SK-N-MC (cell line): ENCODE measurements at regions not wholly inside any gene's neighbourhood (a gene's known extent, or its start where the extent isn't known, plus 50 kb on each side); places are given as distances from the start of the nearest gene placed in this dataset.

Experiments used
- DNase-seq: peaks from one replicate; pipeline ENCODE4 v3.0.0-alpha.2; 2011; ENCODE audit warnings: low read depth, low spot score
- H3K27ac ChIP-seq: fragments of 200-600 bp; sonication (generic); 2 replicates; pipeline ENCODE4 v1.5.1; 2016; ENCODE audit warnings: mixed run types
- H3K36me3 ChIP-seq: fragments of 200-600 bp; sonication (generic); 2 replicates; pipeline ENCODE4 v1.6.1; 2017; ENCODE audit warnings: antibody characterized with exemption, low read length, mixed read lengths; ENCODE audit not compliant: insufficient read depth
- H3K4me3 ChIP-seq: fragments of 200-600 bp; sonication (generic); 2 replicates; pipeline ENCODE4 v1.5.1; 2016
- H3K9ac ChIP-seq: fragments of 200-600 bp; sonication (generic); 2 replicates; pipeline ENCODE4 v1.8.0; 2017; ENCODE audit warnings: mixed run types, mixed read lengths; ENCODE audit not compliant: insufficient read length
- H3K9me3 ChIP-seq: fragments of 200-600 bp; sonication (generic); 2 replicates; pipeline ENCODE4 v1.6.1; 2017; ENCODE audit warnings: low read depth, mild to moderate bottlenecking, antibody characterized with exemption, low read length, moderate library complexity, mixed read lengths
- EZH2 ChIP-seq: fragments of 200-600 bp; sonication (generic); IDR thresholded peaks from one replicate; pipeline ENCODE4 v1.6.1; 2017; ENCODE audit warnings: antibody characterized with exemption
- FOXP2 ChIP-seq: optimal IDR thresholded peaks from 2 replicates; pipeline ENCODE3; 2011; ENCODE audit warnings: mild to moderate bottlenecking, moderate library complexity; ENCODE audit not compliant: insufficient read depth; ENCODE audit errors: extremely low read length, control extremely low read depth
- POLR2AphosphoS5 ChIP-seq: IDR thresholded peaks from 2 replicates; pipeline ENCODE4 v1.6.1; 2012; ENCODE audit warnings: mild to moderate bottlenecking, low read depth, low read length, borderline replicate concordance

DNA sequence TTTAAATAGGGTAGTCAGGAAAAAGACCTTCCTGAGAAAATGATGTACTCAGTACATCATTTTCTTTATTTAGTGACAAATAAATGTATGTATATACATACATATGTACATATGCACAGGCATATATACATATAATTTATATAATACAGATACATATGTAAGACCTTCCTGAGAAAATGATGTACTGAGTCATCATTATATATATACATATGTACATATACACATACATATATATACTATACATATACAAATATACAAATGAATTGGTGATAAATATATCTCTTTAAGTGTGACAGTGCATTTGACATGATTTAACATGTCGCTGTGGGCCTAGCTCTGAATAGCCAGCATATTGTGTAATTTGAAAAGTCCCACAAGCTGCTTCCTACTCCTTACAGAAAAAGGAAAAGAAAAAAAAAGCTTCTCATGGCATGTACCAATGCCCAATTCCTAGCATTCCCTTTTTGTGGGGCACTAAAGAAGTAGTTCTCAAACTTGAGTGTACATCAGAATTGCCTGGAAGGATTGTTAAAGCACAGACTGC is 208.1 kb upstream of the UMPS start:
- Histone ChIP-seq H3K9me3 (no peaks in the 10 kb centered on the region), H3K27ac (no peak overlapping the region), H3K9ac (no peak overlapping the region), H3K36me3 (no peaks in the 10 kb centered on the region), H3K4me3 (no peak overlapping the region)
- no peak for DNase-seq
- TF ChIP-seq EZH2 (no peak), FOXP2 (no peak), POLR2AphosphoS5 (no peak)

- Histone ChIP-seq H3K9ac (no peak overlapping the region), H3K36me3 (no peaks in the 10 kb centered on the region), H3K27ac (no peak overlapping the region), H3K9me3 (no peaks in the 10 kb centered on the region), H3K4me3 (no peak overlapping the region)
- DNase-seq: no peak
- TF ChIP-seq POLR2AphosphoS5: no peak
- TF ChIP-seq FOXP2: no peak
- TF ChIP-seq EZH2: no peak
Observed at GRCh38 chr3:124526601-124527000, 203.7 kb upstream of the UMPS start.

- Histone ChIP-seq H3K36me3 (no peaks in the 10 kb centered on the region), H3K9me3 (no peaks in the 10 kb centered on the region), H3K9ac (no peak overlapping the region), H3K4me3 (no peak overlapping the region), H3K27ac (no peak overlapping the region)
- no peak for DNase-seq
- TF ChIP-seq EZH2: no peak
- TF ChIP-seq POLR2AphosphoS5: no peak
- TF ChIP-seq FOXP2: no peak
Observed at GRCh38 chr3:124529826-124530571, 200.3 kb upstream of the UMPS start.

DNA sequence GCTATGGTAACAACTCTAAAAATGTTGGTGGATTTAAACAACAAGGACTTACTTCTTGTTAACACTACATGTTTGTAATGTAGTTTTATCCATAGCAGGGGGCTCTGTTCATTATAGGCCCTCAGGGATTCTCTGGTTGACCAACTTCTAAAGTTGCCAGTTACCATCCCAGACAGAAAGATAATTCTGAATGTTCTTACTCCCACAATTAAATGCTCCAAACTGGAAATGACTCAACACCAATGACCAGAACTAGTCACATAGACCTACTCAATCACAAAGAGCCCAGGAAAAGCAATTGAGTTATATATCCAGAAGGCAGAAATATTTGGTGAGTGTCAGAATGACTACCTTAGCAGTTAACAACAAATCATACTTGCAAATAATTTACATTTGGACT is 199.3 kb upstream of the UMPS start:
- H3K36me3 ChIP-seq: no peaks in the 10 kb centered on the region
- no peak for TF ChIP-seq EZH2
- TF ChIP-seq POLR2AphosphoS5: no peak
- no peak for TF ChIP-seq FOXP2
- DNase-seq: no peak
- no peak overlapping the region for H3K27ac ChIP-seq
- H3K4me3 ChIP-seq: no peak overlapping the region
- H3K9ac ChIP-seq: no peak overlapping the region
- H3K9me3 ChIP-seq: no peaks in the 10 kb centered on the region

- Histone ChIP-seq H3K9ac (no peak overlapping the region), H3K4me3 (no peak overlapping the region), H3K27ac (no peak overlapping the region), H3K36me3 (no peaks in the 10 kb centered on the region), H3K9me3 (no peaks in the 10 kb centered on the region)
- TF ChIP-seq POLR2AphosphoS5 (no peak), FOXP2 (no peak), EZH2 (no peak)
- DNase-seq: no peak
Observed at GRCh38 chr3:124532071-124532470, 198.2 kb upstream of the UMPS start.

DNA sequence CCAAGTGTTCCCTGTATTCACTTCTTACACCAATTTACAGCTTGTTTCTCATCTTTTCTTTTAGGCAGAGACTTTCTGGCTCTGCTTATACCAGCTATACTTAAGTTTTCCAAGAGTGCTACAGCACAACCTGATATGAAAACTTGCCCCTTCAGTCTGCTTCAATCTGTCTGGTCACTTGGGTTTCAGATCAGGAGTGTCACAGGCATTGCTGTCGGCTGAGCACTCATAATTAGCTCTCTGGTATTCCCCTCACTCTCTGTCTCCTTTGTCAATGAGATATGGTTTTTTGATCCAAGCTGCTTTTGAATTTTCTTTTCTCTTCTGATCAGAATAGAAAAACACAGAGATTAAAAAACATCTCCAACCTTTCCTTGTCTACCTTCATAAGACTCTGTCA is 194.9 kb upstream of the UMPS start:
- H3K9ac ChIP-seq: no peak overlapping the region
- DNase-seq: no peak
- TF ChIP-seq FOXP2 (no peak), POLR2AphosphoS5 (no peak), EZH2 (no peak)
- H3K27ac ChIP-seq: no peak overlapping the region
- no peak overlapping the region for H3K4me3 ChIP-seq
- H3K9me3 ChIP-seq: no peaks in the 10 kb centered on the region
- H3K36me3 ChIP-seq: no peaks in the 10 kb centered on the region

DNA sequence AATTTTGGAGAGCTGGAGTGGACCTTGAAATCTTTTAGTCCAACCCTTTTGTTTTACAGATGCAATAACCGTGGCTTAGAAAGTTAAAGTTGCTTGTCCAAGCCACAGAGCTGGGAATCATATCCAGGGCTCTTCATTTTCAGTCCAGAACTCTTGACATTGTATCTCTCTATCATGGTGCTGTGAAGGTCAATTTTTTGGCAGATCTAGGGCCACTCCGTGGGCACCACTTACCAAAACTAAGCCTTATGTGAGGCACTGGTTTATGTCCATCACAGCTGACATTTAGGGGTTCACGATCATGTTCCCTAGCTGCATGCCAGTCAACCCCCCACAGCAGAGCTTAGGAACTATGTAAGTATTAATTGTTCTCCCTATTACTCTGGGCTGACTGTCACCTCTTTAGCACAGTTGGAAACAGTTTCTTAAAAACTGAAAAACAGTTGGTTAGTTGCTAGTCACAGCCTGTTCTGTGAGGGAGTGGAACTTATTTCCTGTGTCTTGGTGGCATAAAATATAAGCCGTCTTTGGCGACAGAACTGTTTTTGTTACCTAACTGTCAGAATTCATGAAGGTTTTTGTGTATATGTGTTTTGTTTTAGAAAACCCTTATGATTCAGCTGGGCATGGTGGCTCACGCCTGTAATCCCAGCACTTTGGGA is 189.6 kb upstream of the UMPS start:
- no peak for TF ChIP-seq EZH2
- no peak for TF ChIP-seq FOXP2
- no peak for TF ChIP-seq POLR2AphosphoS5
- no peak for DNase-seq
- Histone ChIP-seq H3K9ac (no peak overlapping the region), H3K9me3 (no peaks in the 10 kb centered on the region), H3K36me3 (no peaks in the 10 kb centered on the region), H3K4me3 (no peak overlapping the region), H3K27ac (no peak overlapping the region)

DNA sequence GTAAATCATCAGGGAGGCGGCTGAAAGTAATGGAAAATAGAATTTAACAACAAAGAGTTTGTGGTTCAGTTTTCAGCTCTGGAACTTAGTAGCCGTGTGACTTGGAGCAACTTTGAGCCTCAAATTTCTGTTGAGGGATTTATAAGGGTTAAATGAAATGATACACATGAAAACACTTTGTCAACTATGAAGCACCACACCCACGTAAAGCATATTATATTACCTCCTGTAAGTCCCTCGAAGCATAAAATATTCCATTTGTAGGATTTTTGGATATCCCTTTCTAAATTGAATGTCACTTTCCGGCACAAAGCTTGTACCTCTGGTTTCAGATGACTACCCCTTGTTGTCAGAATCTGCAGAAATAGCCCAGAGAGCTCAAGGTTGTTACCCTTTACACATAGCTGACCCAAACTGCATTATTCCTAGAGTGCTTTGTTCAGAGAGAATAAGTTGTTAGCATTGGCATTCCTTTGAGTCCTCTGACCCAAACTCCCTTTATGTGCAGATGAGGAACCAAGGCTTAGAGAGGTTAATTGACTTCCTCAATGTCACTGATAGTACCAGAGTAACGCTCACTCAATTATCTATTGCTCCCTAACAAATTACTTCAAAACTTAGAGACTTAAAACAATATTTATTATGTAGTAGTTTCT is 187.9 kb upstream of the UMPS start:
- DNase-seq: no peak
- TF ChIP-seq POLR2AphosphoS5: no peak
- no peak for TF ChIP-seq EZH2
- TF ChIP-seq FOXP2: no peak
- H3K27ac ChIP-seq: no peak overlapping the region

DNA sequence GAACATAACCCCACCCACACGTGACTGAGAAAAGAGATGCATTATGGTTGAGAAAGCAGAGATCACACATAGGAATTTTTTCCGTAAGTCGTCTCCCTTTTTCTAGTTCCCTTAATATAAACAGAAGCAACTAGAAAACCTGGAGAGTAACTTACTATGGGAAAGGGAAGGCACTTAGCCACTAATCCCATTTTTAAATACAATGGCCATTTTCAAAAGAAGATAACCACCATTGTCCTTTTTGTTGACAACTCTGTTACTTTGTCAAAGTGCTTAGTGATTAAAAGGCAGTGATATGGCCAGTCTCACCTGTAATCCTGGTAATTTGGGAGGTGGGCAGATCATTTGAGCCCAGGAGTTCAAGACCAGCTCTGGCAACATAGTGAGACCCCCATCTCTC is 184.4 kb upstream of the UMPS start:
- Histone ChIP-seq H3K4me3 (no peak overlapping the region), H3K36me3 (no peaks in the 10 kb centered on the region), H3K27ac (no peak overlapping the region), H3K9ac (no peak overlapping the region), H3K9me3 (no peaks in the 10 kb centered on the region)
- no peak for DNase-seq
- TF ChIP-seq POLR2AphosphoS5: no peak
- no peak for TF ChIP-seq EZH2
- no peak for TF ChIP-seq FOXP2

More for the DNA sequence above, 187.9 kb upstream of the UMPS start:
- H3K4me3 ChIP-seq: no peak overlapping the region
- no peaks in the 10 kb centered on the region for H3K9me3 ChIP-seq
- H3K9ac ChIP-seq: no peak overlapping the region
- no peaks in the 10 kb centered on the region for H3K36me3 ChIP-seq
